GM18858 (cell line): ENCODE measurements at regions not wholly inside any gene's neighbourhood (a gene's known extent, or its start where the extent isn't known, plus 50 kb on each side); places are given as distances from the start of the nearest gene placed in this dataset.
"Not testable (repeated sequence)": the region's sequence is repeated elsewhere in the genome, so short reads cannot be mapped to it uniquely, and the experiment has no call there.

ENCODE experiments used
- ATAC-seq: cut with Tn5 transposase; IDR thresholded peaks from one replicate; pipeline ENCODE4 v1.9.1; 2021; ENCODE audit not compliant: unreplicated experiment

DNA sequence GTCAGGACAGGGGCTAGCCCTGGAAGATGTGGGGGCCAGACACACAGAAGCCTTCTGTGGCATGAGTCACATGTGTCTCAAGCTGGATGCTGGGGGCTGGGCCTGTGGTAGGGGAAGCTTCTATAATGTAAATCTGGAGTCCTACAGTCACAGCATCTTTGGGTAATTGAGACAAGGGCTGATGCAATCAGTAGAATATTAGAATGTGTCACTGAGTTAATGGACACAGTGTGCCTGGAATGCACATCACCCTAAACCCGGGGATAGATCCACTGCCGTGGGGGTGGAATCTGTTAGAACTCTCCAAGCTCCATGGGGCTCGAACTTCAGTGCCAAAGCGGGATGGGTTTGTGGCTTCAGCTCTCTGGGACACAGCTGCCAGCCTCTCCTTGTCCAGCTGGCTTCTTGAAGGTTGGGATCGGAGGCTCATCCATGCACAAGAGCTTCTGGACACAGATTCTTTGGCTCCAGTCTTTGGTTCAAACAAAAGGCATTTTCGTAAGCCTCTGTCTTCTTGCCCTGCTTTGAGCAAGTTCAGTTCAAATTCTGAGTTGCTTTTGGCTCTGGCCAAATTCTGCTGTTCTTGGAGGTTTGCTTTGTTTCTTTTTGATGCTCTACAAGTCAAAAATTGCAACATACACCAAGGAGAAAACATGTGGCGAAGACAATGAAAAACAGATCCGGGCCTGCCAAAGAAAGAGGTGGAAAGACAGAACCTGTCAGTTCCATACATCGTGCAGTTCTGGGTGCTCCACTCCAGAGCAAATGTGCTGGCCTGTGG, 194.8 kb upstream of the ZNF32 start:
- no peak for ATAC-seq

DNA sequence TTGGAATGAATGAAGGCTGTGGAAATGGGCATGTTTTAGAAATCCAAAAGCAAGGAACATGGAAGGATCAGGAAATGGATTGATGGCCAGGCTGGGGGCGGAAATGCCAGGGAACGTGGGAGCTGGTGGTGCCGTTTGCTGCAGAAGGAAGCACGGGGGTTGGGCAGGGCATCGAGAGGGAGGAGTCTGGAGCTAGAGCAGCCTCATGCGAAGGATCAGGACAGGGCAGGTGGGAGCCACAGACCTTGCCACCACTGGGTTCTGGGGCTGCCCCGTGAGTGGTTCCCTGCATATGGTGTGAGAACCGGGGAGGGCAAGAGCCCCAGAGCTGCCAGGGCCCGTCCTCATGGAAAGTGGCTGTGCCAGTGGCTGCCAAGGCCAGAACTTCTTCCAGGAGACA, 193.8 kb upstream of the ZNF32 start:
- ATAC-seq: no peak

DNA sequence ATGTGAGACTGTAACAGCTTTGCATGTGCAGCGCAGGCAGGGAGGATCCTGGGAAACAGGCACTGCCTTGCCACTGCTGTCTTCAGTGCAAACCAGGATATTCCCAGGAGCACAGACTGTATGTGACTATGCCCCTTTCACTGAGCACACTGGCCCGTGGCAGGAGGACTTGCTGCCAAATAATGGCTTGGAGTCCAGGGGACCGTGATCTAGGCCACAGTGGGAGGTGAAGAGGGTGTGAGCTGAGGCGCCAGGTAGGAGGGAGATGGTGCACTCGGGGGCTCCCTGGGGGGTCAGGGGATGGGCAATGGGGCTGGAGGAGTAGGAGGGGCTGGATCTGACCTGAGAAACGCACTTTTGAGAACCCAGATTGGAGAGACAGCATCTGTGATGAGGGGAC, 193.4 kb upstream of the ZNF32 start:
- ATAC-seq: no peak

DNA sequence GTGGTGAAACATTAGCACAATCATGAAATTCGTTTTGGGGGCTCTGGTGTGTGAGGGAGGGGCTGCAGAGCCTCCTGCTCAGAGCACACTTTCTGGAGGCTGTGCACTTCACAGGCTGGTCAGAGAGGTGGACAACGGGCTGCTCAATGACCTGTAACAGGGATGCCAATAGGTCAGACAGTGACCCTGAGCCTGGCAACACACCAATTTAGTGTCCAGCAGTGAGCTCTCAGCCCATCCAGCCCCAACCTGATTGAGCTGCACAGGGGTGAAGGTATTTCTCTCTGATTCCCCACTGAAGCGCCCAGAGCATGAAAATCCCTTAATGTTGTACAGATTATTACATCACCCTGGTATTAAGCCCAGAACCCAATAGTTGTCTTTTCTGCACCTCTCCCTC, 191.3 kb upstream of the ZNF32 start:
- ATAC-seq: no peak

DNA sequence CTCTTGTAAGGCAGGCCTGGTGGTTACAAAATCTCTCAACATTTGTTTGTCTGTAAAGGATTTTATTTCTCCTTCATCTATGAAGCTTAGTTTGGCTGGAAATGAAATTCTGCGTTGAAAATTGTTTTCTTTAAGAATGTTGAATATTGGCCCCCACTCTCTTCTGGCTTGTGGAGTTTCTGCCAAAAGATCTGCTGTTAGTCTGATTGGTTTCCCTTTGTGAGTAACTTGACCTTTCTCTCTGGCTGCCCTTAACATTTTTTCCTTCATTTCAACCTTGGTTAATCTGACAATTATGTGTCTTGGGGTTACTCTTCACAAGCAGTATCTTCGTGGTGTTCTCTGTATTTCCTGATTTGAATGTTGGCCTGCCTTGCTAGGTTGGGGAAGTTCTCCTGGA, 186.1 kb upstream of the ZNF32 start:
- ATAC-seq: not testable (repeated sequence)

DNA sequence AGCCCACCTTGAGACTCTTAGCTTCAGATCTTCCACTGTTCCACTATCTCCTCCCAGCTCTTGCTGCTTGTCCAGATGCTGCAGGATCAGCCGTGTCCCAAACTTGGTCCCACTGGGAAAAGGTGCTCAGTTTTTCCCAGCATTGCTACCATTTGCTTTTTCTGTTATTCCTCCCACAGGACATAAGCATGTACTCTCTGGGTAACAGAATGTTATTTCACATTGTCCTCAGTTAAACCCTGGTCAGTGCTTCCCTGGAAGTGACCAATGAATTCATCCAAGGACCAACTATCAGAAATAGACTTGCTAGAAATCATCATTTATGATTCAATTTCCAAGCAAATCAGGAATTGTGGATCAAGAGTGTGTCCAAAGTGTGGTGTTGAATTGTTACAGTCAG, 179.2 kb upstream of the ZNF32 start:
- ATAC-seq: no peak

DNA sequence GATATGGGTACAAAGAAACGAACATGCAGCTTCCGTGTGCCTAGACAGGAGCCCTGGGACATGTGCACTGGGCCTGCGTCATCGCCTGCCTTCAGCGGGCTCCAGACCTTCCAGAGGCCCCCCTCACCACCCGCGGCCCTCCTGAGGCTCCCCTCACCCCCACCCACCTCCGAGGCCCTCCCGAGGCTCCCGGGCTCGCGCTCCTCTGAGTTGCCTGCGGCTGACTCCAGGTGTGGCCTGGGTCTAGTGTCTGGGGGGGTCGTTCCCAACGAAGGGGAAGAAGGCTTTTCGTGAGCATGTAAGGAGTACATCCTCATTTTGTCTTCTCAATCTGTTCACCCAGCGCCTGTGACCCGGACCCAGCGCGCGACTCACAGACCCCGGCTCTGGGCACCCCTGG, 177.3 kb upstream of the ZNF32 start:
- no peak for ATAC-seq

DNA sequence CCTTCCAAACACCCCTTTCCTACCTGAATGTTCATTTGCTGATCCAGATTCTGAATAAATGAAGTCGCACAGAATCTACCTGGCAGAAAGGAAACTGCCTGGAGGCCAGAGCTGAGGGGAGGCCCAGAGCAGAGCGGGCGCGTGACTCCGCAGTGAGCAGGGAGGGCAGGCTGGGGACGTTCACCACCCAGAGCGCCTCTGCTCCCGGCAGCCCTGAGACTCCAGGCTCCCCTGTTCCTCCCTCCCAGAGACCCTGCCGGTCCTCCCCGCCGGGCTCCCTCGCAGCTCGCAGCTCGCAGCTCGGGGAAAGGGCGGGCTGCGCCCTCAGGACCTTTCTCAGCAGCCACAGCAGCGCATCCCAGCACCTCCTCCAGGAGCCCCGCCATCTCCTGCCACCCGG, 176.7 kb upstream of the ZNF32 start:
- ATAC-seq: no peak

DNA sequence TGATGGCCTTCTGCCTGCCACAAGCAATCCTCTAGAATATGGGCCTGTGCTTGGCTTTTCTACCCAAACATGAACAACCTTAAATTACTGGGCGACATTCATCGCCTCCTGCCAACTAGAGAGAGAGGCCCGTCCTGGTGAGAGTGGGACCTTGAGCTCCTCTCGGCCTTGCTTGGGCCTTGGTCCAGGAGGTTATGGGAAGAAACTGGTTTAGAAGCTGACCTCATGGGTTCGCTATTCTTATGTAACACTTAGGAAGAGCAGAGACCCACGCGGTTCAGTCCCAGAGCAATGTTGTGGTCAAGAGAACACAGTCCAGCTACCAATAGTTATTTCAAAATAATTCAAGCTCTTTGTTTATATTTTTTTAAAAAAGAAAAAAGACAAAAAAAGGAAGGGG, 176.3 kb upstream of the ZNF32 start:
- no peak for ATAC-seq

DNA sequence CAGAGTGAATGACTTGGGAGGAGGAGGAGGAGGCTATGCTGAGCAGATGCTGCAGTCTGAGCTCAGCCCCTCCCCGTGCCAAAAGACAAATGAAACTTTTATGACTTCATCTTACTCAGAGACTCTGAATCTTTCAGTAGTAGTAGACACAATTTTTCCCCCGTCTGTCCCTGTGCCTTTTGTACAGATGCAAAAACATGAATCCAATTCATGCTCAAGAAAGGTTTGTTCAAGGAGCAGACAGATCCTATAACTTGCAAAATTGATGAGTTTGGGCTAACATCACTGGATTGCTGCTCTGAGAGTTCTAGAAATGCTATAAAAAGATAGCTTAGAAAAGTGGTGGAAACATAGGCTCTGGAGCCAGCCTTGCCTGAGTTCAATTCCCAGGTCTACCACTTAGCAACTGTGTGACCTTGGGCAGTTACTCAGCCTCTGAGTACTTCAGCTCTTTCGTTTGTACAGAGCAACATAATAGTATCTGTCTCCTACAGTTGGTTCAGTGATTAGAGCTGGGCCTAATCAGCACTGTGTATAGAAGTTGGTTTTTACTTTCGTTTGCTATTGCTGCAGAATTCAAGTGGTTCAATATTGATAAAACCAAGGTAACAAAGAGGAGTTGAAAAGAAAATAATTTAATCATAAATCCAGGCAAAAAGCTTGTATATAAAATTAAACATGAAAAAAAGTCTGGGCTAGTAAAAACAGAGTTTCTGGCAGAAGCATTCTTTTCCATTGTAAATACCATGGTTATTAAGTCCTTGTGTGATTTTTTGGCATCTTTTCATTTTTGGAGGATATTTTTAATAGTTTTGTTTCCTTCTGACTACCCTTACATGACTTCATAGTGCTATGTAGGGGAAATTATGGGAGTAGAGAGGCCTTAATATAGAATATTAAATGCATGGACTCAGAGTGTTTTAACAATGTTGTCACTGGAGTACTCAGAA, 174.2 kb upstream of the ZNF32 start:
- ATAC-seq: no peak

DNA sequence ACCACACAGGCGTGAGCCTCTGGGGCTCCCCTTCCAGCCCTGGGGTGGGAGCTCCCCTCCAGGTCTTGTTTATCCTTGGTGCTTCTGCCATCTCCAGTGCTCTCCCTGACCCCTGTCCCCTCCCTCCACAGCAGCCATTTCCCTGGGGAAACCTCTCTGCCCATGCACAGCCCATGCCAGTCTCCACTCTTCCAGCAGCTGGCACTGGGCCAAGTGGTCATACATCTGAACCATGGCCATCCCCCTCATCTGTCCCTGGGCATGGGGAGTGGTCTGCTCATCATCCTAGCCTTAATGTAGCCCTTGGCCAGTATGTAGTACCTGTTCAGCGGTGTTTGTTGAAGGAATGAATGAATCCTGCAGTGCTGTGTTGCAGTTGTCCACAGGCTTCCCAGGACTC, 172.4 kb upstream of the ZNF32 start:
- no peak for ATAC-seq

DNA sequence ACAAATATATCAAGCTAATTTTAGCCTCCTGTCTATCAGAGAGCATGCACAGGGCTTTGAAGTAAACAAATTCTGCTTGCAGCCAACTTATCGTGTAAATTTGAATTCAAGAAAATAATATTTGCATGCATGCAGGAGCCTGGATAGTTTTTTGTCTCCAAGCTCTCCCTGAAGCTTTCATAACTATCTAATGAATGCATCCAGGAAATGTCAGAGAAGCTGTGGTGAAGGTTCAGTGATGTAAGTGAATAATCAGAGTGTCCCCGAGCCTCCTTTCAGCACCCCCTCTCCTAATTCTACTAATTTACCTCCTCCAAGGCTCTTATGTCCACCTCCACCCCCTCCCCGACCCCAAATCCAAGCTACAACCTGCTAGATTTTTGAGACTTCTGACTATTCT, 172.0 kb upstream of the ZNF32 start:
- ATAC-seq: no peak

DNA sequence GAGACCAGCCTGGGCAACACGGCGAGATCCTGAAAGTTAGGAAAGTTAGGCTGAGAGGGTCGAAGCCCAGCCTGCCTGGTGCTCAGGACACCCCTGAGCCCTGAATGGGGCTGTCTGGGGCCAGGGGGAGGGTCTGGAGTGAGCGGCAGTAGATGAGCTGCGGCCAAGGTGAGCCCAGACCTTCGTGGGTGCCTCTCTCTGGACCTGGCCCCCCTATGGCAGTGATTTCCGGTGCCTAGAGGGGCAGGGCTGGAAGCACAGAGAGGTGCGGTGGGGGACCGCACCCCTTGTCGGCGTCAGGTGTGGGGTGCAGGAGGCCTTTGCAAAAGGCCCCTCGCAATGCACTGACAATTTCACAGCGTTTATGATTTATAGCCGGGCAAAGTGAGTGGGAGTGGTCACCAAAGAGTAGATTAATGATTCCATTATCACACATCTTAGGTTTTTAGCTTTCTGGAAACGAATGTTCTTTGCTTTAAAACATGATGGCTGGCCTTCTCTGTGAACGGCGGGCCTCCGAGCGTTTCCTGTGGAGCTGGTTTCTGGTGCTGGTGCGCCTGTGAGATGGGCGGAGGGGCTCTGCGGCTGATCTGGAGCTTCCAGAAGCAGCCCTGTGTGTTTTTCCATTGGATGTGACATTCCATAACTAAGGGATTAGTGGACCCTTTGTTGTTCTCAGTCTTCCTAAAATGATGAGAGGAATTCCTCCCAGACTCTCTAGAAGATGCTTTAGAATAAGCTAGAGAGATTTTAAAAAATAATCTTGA, 171.0 kb upstream of the ZNF32 start:
- ATAC-seq: no peak

DNA sequence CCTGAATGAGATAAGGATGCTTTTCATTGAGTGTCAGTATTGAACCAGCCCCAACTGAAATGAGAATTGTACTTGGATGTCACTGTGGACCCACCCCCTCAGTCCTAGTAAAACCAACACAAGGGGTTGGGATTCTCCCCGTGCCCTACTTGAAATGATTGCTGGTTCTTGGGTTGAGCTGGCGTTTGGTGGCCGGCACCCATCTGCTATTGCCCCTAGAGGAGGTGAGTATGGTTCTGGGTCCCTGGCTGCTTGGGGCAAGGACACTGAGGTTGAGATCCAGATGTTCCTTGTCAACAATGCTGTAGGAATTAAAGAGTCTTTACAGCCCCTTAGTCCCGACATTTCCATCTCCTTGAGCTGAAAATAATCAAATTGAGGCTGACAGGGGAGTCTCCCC, 170.0 kb upstream of the ZNF32 start:
- ATAC-seq: no peak

DNA sequence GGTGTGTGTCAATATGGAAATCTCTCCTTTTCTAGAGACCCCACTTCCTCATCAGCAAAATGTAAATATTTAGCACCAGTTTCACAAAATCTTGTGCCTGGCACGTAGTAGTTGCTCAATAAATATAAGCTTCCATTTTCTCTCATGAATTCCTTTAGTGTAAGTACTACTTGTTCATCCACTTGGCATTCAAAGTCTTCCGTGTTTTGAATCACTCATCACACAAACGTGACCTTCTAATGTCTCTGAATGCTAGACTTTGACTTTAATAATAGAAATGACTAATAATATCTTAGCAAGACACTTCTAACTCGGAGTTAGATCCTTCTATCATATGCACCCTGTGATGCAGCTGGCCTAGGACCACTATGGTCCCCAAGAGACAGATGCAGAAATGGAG, 168.7 kb upstream of the ZNF32 start:
- ATAC-seq: no peak

DNA sequence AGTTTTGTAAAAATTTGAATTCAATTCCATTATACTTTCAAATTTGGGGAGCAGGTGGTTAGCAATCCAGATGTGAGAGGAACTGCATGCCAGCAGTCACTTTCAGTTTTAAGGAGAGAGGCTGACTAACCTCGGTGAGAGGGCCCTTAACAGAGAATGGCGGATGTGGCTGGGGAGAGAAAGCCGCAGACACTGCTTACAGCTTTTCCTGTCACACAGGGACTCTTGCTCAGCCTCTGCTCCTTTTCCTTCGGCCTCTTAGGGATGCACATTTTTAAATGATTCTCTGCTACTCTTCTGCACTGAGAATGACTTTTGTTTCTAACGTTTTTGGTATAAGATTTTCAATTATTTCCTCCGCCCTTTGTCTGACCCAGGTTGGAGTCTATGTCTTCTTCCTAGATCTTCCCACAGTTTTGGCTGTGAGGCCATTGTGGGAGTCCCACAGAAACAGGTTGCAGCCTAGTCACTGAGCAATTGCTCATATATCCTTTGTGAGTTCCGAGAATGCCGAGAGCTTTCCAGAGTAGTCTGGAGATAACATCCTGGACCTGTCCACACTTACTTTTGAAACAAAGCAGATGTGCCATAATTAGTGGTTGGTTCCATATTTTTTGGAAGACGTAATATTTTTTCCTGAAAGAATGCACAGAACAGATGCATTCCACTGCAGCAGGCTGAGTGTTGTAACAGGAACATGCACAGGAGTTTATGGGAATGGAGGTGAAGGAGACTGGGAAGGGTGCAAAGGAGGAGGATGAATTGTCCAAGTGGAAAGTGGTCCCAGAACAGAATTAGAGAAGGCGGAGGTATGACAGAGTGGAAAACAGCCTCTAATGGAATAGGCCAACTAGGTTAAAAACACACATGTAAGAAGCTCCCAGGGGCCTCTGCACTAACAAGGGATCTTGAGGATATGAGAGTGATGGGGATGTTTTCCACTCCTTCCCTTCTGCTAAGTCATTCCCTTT, 168.0 kb upstream of the ZNF32 start:
- peak; percentile 95 for ATAC-seq

DNA sequence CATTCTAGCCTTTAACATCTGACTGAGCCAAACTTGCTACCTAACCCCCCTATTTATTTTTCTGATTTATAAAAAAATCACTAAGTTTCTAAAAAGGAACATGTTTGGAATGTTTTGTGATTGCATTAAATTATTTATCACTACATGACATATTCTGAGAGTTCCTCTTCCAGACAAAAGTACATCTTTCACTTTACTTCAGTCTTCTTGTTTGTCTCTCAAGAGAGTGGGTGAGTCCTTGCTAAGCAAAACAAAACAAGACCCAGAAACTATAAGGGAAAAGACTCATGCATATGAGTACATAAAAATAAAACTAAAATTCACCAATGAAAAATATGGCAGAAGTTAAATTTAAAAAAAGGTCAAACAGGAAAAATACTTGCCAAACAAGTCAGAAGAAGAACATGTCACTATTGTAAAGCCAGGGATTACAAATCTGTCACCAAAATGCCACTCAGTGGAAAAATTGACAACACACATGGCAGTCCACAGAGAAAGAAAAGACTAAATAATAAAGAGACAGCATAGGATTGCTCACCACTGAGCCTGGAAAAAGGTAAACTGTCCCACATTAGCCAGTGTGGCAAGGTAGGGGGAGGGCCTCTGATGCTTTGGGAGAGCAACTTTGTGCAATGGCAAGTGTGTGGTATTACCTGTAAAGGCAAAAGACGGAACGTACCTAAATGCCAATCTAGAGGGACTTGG, 166.7 kb upstream of the ZNF32 start:
- no peak for ATAC-seq

DNA sequence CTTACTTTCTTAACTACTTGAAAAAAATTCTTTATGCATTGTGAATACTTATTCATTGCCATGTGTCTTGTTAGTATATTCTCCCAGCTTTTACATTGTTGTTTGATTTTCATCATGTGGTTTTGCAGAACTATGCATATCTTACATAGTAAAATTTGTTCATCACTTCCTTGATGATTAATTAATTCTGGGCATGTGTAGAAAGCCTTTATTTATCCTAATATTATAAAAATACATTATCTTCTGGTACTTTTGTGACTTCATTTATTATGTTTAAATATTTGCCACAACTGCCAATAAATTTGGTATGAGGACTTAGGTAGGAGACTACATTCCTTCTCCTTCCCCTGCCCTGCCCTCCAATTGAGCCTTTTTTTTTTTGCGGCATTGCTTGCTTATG, 166.0 kb upstream of the ZNF32 start:
- ATAC-seq: no peak

DNA sequence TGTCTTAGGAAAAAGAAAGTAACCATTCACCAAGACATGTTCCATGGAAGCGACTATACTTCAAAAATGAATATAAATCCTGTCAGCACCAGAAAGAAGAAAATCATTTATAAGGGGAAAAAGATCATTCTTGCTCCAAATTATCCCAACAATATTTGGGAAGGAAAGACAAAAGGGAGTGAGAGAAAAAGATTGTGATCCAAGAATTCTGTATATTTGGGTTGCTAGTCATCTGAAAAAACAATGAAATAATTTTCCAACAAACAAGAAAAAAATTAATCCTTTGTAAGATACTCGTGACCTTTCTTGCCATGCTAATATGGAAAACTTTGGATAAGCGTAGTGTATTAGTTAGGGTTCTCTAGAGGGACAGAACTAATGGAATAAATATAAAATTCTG, 163.2 kb upstream of the ZNF32 start:
- no peak for ATAC-seq
